ENCODE measurements at regions not wholly inside any gene's neighbourhood (a gene's known extent, or its start where the extent isn't known, plus 50 kb on each side); places are given as distances from the start of the nearest gene placed in this dataset.

GRCh38 chrX:39840133-39840532 lies 257.6 kb downstream of the BCOR start:
- no peaks in the 10 kb centered on the region for H3K9me3 ChIP-seq (ENCODE audit: insufficient read depth, low read length)
- peaks cover under 1% of the 10 kb centered on the region for H3K4me1 ChIP-seq (ENCODE audit: low read length)
- no peaks in the 10 kb centered on the region for H3K27me3 ChIP-seq (ENCODE audit: low read depth, low read length)
- no peak overlapping the region for H3K4me2 ChIP-seq (ENCODE audit: low read length)
- H3K4me3 ChIP-seq (ENCODE audit: low read length), result no peak overlapping the region
- no peak overlapping the region for H3K27ac ChIP-seq (ENCODE audit: low read length)
- H2AFZ ChIP-seq (ENCODE audit: low read depth, low read length), result no peak overlapping the region
- H3K9ac ChIP-seq (ENCODE audit: low read length), result no peak overlapping the region
- no peak for TF ChIP-seq EZH2phosphoT487 (IDR thresholded peaks at IDR 0.05; ENCODE audit: low read depth)
- no peak for TF ChIP-seq CTCF (IDR thresholded peaks at IDR 0.05; ENCODE audit: low read depth, low read length)
- H3K36me3 ChIP-seq (replicated peaks; ENCODE audit: low read depth, low read length), result no peaks in the 10 kb centered on the region
- no peaks in the 10 kb centered on the region for H4K20me1 ChIP-seq (ENCODE audit: insufficient read depth, low read length)
- H3K79me2 ChIP-seq (ENCODE audit: low read length), result no peaks in the 10 kb centered on the region

- Histone ChIP-seq H3K9ac (ENCODE audit: low read length) (no peak overlapping the region), H3K36me3 (replicated peaks; ENCODE audit: low read depth, low read length) (no peaks in the 10 kb centered on the region), H4K20me1 (ENCODE audit: insufficient read depth, low read length) (no peaks in the 10 kb centered on the region), H3K79me2 (ENCODE audit: low read length) (no peaks in the 10 kb centered on the region), H3K4me3 (ENCODE audit: low read length) (no peak overlapping the region), H3K27ac (ENCODE audit: low read length) (no peak overlapping the region), H3K4me1 (ENCODE audit: low read length) (no peaks in the 10 kb centered on the region), H3K9me3 (ENCODE audit: insufficient read depth, low read length) (no peaks in the 10 kb centered on the region), H2AFZ (ENCODE audit: low read depth, low read length) (no peak overlapping the region), H3K4me2 (ENCODE audit: low read length) (no peak overlapping the region), H3K27me3 (ENCODE audit: low read depth, low read length) (no peaks in the 10 kb centered on the region)
- TF ChIP-seq CTCF (IDR thresholded peaks at IDR 0.05; ENCODE audit: low read depth, low read length) (no peak), EZH2phosphoT487 (IDR thresholded peaks at IDR 0.05; ENCODE audit: low read depth) (no peak)
These were observed 257.1 kb downstream of the BCOR start for GRCh38 chrX:39840581-39841093.

GRCh38 chrX:39841604-39842003 lies 256.2 kb downstream of the BCOR start:
- Histone ChIP-seq H3K4me2 (ENCODE audit: low read length) (no peak overlapping the region), H3K4me1 (ENCODE audit: low read length) (no peaks in the 10 kb centered on the region), H3K79me2 (ENCODE audit: low read length) (no peaks in the 10 kb centered on the region), H3K9me3 (ENCODE audit: insufficient read depth, low read length) (no peaks in the 10 kb centered on the region), H3K27me3 (ENCODE audit: low read depth, low read length) (no peaks in the 10 kb centered on the region), H2AFZ (ENCODE audit: low read depth, low read length) (no peak overlapping the region), H4K20me1 (ENCODE audit: insufficient read depth, low read length) (no peaks in the 10 kb centered on the region), H3K27ac (ENCODE audit: low read length) (no peak overlapping the region), H3K36me3 (replicated peaks; ENCODE audit: low read depth, low read length) (no peaks in the 10 kb centered on the region), H3K9ac (ENCODE audit: low read length) (no peak overlapping the region), H3K4me3 (ENCODE audit: low read length) (no peak overlapping the region)
- TF ChIP-seq EZH2phosphoT487 (IDR thresholded peaks at IDR 0.05; ENCODE audit: low read depth) (no peak), CTCF (IDR thresholded peaks at IDR 0.05; ENCODE audit: low read depth, low read length) (no peak)

- Histone ChIP-seq H3K36me3 (replicated peaks; ENCODE audit: low read depth, low read length) (no peaks in the 10 kb centered on the region), H3K4me2 (ENCODE audit: low read length) (no peak overlapping the region), H4K20me1 (ENCODE audit: insufficient read depth, low read length) (no peaks in the 10 kb centered on the region), H2AFZ (ENCODE audit: low read depth, low read length) (no peak overlapping the region), H3K9ac (ENCODE audit: low read length) (no peak overlapping the region), H3K79me2 (ENCODE audit: low read length) (no peaks in the 10 kb centered on the region), H3K27ac (ENCODE audit: low read length) (no peak overlapping the region), H3K9me3 (ENCODE audit: insufficient read depth, low read length) (no peaks in the 10 kb centered on the region), H3K4me3 (ENCODE audit: low read length) (no peak overlapping the region), H3K4me1 (ENCODE audit: low read length) (no peaks in the 10 kb centered on the region), H3K27me3 (ENCODE audit: low read depth, low read length) (no peaks in the 10 kb centered on the region)
- TF ChIP-seq EZH2phosphoT487 (IDR thresholded peaks at IDR 0.05; ENCODE audit: low read depth) (no peak), CTCF (IDR thresholded peaks at IDR 0.05; ENCODE audit: low read depth, low read length) (no peak)
These were observed 255.3 kb downstream of the BCOR start for GRCh38 chrX:39842281-39842973.

All from OCI-LY3 (cell line).